GM21528 (cell line): ENCODE measurements at regions not wholly inside any gene's neighbourhood (a gene's known extent, or its start where the extent isn't known, plus 50 kb on each side); places are given as distances from the start of the nearest gene placed in this dataset.
"Not testable (repeated sequence)": the region's sequence is repeated elsewhere in the genome, so short reads cannot be mapped to it uniquely, and the experiment has no call there.

Experiments used
- ATAC-seq: cut with Tn5 transposase; IDR thresholded peaks from one replicate; pipeline ENCODE4 v1.9.1; 2021; ENCODE audit warnings: mild to moderate bottlenecking, moderate library complexity; ENCODE audit not compliant: unreplicated experiment, low FRiP score

DNA sequence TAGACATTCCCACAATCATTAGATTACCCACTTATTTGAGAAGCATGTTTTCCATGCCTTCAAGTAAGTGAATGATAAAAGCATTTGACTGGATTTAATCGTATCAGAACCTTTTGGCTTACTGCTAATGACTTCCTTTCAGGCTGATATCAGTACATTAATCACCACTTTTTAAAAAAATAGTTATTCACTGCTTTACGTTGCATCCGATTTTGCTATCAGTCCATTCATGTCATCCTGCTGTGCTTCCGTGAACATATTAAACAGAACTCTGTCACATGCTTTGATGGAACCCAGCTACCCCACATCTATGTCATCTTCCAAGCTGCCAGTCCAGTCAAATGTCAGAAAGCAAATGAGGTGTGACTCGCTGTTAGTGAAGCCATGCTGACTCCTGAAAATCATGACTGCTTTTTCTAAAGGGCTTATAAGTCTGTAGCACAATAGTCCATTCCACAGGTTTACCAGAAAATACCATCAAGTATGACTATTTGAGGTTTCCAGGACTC lies 440.9 kb downstream of the IRS2 start:
- ATAC-seq = no peak

GRCh38 chr13:109344552-109345157 lies 441.7 kb downstream of the IRS2 start:
- no peak for ATAC-seq

DNA sequence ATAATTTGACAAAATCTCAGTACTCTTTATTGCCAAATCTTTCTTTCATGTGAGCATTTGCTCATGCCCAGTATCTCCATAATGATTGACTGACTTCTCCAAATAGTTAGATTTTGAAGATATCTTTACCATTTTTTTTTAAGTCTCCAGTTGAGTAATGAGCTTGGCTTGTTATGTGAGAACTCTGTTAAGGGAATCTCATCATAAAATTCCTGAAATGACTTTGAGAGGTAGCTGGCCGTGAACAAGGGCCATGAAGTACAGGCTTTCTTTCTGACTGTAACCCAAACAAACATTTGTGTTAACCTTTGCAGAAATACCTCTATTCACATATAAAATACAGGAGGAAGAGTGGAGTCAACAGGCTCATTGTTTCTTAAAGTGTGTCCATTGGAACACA lies 449.7 kb downstream of the IRS2 start:
- no peak for ATAC-seq

- ATAC-seq = no peak
These were observed 452.3 kb downstream of the IRS2 start for GRCh38 chr13:109333893-109334651.

DNA sequence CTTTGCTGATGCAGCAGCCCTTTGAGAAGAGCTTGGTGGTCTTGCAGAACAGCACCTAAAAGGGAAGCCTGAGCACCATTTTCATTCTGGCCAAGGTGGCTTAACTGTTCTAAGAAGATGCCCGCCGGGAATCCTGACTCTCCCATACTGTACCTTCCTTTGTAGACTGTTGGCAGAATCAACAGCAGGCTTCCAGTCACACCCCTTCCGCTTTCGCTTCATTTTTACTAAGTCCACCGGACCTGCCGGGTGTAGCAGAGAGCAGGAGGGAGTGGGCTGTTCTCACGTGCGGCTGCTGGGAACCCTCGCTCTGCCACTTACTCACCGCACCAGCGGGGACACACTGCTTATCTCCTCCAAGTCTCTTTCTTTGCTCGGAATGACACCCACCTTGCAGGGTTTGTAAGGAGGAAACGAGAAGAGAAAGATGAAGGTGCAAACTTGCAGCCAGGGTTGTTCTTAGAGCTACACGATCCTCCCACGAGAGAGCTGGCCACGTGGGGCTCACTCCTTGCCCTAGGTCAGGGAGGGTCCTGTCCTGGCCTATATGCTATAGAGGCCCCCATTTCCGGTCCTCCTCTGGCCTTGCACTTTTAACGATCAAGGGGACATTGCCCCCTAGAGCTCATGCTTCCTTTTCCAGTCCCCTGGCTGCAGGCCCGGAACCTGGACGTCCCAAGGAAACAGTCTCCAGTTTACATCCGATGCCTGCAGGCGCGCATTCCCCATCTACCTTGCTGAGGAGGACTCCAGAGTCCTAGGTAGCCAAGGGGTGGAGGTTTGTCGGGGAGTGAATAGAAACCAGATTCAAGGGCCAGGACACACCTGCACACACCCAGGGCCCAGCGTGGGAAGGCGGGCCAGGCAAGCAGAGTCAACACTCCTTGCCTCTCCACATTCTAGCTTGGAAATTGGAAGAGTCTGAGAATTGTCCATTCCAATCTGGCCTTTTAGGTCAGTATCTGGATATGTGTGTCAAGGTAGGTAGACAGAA lies 453.6 kb downstream of the IRS2 start:
- no peak for ATAC-seq

DNA sequence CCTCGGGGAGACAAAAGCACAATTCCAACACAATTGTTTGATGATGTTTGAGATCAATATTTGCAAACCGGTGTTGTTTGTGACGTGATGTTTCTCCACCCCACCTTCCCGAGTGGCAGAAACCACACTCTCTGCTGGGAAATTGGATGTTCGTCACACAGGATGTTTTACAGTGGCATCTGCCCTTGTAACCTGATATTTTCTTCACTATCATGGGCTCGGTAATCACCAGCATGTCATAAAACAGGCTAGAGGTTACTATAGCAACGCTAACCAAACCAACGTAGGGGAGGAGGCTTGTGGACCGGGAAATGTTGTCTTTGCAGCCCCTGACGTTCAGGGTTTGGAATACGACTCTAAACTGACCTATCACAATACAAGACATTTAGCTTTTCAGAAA lies 454.5 kb downstream of the IRS2 start:
- ATAC-seq = no peak

DNA sequence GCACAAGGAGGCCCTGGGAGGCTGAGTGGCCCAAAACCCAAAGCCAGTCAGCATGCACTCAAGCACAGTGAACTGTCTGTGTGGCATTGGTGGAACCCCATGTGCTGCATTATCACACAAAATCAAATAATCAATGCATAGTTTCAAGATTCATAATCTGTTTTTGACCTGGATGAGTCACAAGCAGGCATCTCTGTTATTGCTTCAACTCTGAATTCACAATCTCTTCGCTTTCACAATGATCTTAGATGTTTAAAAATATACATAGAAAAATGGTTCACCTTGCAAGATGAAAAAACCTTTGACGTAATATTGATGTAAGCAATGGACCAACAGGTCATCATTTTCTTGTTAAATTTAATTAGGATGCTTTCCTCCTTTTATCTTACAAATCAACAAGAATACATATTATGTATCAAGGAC lies 455.4 kb downstream of the IRS2 start:
- ATAC-seq = no peak

GRCh38 chr13:109330123-109330522 lies 456.3 kb downstream of the IRS2 start:
- no peak for ATAC-seq

DNA sequence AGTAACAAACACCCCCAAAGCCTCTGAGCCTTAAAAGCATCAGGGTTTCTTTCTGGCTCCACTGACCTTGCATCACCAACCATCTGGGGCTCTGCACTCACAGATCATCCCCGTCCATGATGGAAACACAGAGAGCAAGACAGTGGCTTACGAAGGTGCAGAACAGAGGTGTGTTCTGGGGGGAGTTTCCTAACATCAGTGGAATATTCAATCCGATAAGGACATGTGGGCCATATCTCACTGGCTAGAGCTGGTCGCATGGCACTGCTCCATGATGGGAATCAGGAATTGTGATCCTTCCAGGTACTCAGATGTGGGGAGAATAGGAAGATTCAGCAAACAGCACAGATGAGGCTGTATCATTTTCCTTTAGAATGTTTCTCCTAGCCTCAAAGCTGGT lies 457.2 kb downstream of the IRS2 start:
- no peak for ATAC-seq

GRCh38 chr13:109326601-109327000 lies 459.8 kb downstream of the IRS2 start:
- ATAC-seq = no peak

DNA sequence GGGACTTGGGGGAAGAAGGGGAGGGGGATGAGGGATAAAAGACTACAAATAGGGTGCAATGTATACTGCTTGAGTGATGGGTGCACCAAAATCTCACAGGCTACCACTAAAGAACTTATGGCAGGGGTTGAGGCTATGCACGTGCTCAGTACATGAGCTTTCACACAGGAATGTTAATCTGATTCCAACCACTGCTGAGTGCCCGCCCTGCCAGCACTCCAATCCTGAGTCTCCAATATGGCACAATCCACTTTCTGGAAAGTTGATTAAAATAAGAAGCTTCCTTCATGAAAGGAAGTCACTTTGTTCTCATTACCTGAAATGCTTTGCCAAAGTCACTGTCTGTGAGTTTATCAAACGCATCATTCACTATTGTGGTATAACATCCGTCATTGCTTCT lies 463.0 kb downstream of the IRS2 start:
- no peak for ATAC-seq

DNA sequence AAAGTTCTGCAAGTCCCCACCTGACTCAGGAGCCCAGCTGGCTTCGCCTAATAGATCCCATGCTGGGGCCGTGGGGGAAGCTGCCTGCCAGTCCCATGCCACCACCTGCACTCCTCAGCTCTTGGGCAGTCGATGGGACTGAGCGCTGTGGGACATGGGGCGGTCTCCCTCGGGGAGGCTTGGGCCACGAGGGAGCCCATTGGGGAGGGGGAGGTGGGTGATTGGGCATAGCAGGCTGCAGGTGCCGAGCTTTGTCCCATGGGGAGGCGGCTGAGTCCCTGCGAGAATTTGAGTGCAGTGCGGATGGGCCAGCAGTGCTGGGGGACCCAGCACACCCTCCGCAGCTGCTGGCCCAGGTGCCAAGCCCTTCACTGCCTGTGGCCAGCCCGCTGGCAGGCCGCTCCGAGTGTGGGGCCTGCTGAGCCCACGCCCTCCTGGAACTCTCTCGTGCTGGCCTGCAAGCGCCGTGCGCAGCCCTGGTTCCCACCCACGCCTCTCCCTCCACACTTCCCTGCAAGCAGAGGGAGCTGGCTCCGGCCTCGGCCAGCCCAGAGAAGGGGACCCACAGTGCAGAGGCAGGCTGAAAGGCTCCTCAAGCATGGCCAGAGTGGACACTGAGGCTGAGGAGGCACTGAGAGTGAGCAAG lies 467.3 kb downstream of the IRS2 start:
- ATAC-seq = no peak

DNA sequence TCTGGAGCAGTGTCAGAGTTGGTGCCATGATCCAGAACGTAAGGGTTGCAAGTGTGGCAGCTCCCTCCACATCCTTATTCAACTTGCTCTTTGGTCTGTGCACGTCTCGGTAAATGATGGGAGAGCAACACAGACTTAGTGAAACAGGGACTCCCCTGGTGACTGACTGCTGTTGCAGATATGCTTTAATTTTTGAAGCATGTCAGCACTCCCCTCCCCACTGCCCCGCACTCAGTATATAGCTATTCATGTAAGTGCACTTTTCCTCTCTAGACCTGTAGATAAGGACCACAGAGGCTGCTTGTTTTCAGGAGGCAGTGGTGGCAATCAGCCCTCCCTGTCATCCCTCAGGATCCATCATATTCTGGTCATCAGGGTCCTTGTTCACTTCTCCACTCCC lies 470.9 kb downstream of the IRS2 start:
- ATAC-seq = no peak

DNA sequence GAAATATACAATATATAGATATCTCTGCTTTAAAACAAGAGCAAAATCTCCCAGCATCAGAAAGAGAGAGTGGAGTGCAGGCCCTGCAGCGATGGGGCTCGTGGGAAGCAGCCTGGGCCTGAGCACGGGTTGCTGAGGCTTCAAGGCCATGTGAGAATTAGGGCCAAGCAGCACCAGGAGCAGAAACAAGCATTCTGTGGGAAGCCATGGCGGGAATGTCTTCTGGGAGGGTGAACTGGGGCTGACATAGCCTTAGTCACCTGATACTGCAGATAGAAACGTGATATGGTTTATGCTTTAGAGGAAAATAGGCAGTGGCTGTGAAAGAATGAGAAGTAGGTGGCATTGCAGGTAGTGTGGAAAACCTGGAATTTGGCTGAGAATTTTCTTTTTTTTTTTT lies 472.3 kb downstream of the IRS2 start:
- no peak for ATAC-seq

DNA sequence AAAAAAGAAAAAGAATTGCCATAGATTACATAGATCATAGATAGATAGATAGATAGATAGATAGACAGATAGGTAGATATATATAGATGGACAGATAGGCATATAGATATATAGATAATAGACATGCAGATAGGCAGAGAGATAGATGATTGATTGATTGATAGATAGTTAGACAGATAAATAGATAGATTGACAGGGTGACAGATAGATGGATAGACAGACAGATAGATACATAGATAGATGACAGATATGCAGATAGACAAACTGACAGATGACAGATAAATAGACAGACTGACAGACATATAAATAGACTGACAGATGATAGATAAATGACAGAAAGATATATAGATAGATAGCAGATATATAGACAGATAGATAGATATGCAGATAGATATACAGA lies 474.0 kb downstream of the IRS2 start:
- ATAC-seq = no peak

DNA sequence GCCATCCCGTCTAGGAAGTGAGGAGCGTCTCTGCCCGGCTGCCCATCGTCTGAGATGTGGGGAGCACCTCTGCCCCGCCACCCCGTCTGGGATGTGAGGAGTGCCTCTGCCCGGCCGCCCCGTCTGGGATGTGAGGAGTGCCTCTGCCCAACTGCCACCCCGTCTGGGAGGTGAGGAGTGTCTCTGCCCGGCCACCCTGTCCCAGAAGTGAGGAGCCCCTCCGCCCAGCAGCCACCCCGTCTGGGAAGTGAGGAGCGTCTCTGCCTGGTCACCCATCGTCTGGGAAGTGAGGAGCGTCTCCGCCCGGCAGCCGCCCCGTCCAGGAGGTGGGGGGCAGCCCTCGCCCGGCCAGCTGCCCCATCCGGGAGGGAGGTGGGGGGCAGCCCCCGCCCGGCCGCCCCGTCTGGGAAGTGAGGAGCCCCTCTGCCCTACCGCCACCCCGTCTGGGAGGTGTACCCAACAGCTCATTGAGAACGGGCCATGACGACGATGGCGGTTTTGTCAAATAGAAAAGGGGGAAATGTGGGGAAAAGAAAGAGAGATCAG lies 474.9 kb downstream of the IRS2 start:
- ATAC-seq = not testable (repeated sequence)

- ATAC-seq = no peak
These were observed 476.6 kb downstream of the IRS2 start for GRCh38 chr13:109309625-109310363.

DNA sequence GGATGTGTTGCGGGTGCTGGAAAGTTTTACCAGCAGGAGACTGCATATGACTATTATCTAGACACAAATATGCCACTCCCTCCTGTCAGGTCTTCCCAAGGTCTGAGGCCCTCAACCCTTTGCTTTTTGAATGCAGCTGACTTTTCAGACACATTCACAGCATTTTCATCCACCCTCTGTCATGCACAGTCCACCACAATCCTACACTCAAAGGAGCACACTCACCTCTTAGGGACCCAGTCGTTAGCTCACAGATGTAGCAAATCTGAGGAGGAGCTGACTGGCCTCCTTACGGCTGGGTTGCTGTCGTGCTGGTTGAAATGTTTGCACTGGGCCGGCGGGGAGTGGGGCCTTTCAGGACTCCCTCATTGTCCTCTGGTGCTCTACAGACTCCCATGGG lies 479.4 kb downstream of the IRS2 start:
- ATAC-seq = no peak

DNA sequence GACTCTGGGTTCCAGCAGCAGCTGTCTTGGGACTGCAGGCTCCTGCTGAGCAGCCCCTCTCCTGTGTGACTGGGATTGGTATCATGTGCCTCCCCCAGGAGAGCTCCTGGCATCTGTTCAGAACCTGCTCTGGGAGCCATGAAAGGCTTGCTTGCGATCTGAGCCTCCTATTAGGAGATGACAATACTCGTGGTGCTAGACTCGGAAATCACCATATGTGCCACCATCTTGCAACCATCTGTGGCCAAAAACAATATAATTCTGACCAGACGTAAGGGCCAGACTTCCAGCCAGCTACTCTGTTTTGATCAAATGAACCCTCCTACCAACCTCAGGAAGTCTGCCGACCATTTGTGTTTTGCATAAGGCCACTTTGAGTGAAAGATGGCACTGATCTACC lies 484.7 kb downstream of the IRS2 start:
- no peak for ATAC-seq

- no peak for ATAC-seq
These were observed 485.1 kb downstream of the IRS2 start for GRCh38 chr13:109301276-109301675.
